GM23248 (cell line): ENCODE measurements at regions not wholly inside any gene's neighbourhood (a gene's known extent, or its start where the extent isn't known, plus 50 kb on each side); places are given as distances from the start of the nearest gene placed in this dataset.
A peak's percentile ranks its signal among the peaks of the same experiment; 100 is the strongest.

ENCODE experiments used
- DNase-seq: peaks from one replicate; pipeline ENCODE4 v3.0.0-alpha.2; 2015
- H2AFZ ChIP-seq: fragments of 200-600 bp; sonication (generic); 2 replicates; pipeline ENCODE4 v1.6.1; 2016; ENCODE audit warnings: antibody characterized with exemption
- H3F3A ChIP-seq: fragments of 200-600 bp; sonication (generic); 2 replicates; pipeline ENCODE4 v1.6.1; 2016; ENCODE audit warnings: mild to moderate bottlenecking, antibody characterized with exemption, mixed run types; ENCODE audit not compliant: insufficient read depth
- H3K27ac ChIP-seq: fragments of 200-600 bp; sonication (generic); 2 replicates; pipeline ENCODE4 v1.5.1; 2016; ENCODE audit warnings: mild to moderate bottlenecking
- H3K27me3 ChIP-seq: fragments of 200-600 bp; sonication (generic); replicated peaks from 2 replicates; pipeline ENCODE4 v1.6.1; 2016; ENCODE audit warnings: mild to moderate bottlenecking; ENCODE audit not compliant: insufficient read depth
- H3K36me3 ChIP-seq: fragments of 200-600 bp; sonication (generic); 2 replicates; pipeline ENCODE4 v1.6.1; 2016; ENCODE audit warnings: low read depth, mild to moderate bottlenecking
- H3K4me1 ChIP-seq: fragments of 200-600 bp; sonication (generic); 2 replicates; pipeline ENCODE4 v1.6.1; 2016; ENCODE audit warnings: mild to moderate bottlenecking; ENCODE audit not compliant: insufficient read depth
- H3K4me2 ChIP-seq: fragments of 200-600 bp; sonication (generic); one replicate; pipeline ENCODE4 v1.6.1; 2016; ENCODE audit warnings: mild to moderate bottlenecking; ENCODE audit not compliant: unreplicated experiment
- H3K4me3 ChIP-seq: fragments of 200-600 bp; sonication (generic); 2 replicates; pipeline ENCODE4 v1.5.1; 2016; ENCODE audit warnings: mild to moderate bottlenecking
- H3K79me2 ChIP-seq: fragments of 200-600 bp; sonication (generic); 2 replicates; pipeline ENCODE4 v1.6.1; 2016; ENCODE audit warnings: mild to moderate bottlenecking; ENCODE audit not compliant: insufficient read depth
- H3K9ac ChIP-seq: fragments of 200-600 bp; sonication (generic); 2 replicates; pipeline ENCODE4 v1.6.1; 2016; ENCODE audit warnings: mild to moderate bottlenecking
- H3K9me2 ChIP-seq: fragments of 200-600 bp; sonication (generic); 2 replicates; pipeline ENCODE4 v1.6.1; 2016; ENCODE audit warnings: mixed run types, mild to moderate bottlenecking, moderate library complexity; ENCODE audit not compliant: insufficient read depth
- H3K9me3 ChIP-seq: fragments of 200-600 bp; sonication (generic); one replicate; pipeline ENCODE4 v1.6.1; 2017; ENCODE audit warnings: low read depth
- H4K20me1 ChIP-seq: fragments of 200-600 bp; sonication (generic); 2 replicates; pipeline ENCODE4 v1.6.0; 2016; ENCODE audit not compliant: insufficient read depth
- EZH2 ChIP-seq: fragments of 200-600 bp; sonication (generic); IDR thresholded peaks from 2 replicates; pipeline ENCODE4 v1.6.1; 2018; ENCODE audit warnings: antibody characterized with exemption, mild to moderate bottlenecking; ENCODE audit not compliant: insufficient read depth, poor library complexity, severe bottlenecking
- EZH2phosphoT487 ChIP-seq: fragments of 200-600 bp; sonication (generic); IDR thresholded peaks from 2 replicates; pipeline ENCODE4 v1.6.1; 2018; ENCODE audit warnings: antibody characterized with exemption, moderate library complexity, mild to moderate bottlenecking, low read depth; ENCODE audit not compliant: insufficient read depth
- WGBS, 2 experiments: methylation state at CpG; one replicate each; pipeline ENCODE4 v1.1.6; 2015 to 2017; ENCODE audit warnings: low lambda C conversion rate in 2 of 2, low coverage in 1 of 2; ENCODE audit errors: missing lambda C conversion rate in 2 of 2; 5-methylcytosine and 5-hydroxymethylcytosine counted together
- in situ Hi-C: fragments of 300-500 bp; cut with MboI; formaldehyde crosslinking; loops from 2 replicates; pipeline ENCODE4 v1.15.0; 2020

DNA sequence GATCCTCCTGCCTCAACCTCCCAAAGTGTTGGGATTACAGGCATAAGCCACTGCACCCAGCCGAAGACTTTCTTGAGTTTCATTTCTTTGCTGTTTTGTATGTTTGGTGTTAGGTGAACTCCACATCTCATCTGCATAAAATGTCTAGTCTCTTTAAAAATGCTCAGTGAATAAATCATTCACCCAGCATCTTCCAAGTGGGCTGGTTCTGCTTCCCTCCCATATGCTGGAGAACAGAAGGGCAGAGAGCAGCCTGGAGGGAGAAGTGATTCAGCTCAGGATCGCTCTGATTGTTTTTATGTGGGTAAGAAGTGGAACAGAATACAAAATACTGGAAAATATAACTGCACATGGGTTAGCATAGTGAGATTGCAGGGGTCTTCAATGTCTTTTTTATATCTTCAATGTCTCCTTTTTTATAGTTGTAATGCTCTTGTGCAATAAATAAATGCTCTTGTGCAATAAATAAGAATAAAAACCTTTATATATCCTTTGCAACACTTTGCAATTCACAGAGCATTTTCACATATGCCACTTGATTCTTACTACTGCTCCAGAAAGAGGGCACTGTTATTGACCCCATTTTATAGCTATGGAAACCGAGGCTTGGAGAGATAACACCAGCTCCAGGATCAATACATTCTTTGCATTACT is 253.0 kb upstream of the NCKAP5 start:
- Histone ChIP-seq H3K79me2 (no peaks in the 10 kb centered on the region), H3K9me2 (no peaks in the 10 kb centered on the region), H3K4me1 (peaks cover 44% of the 10 kb centered on the region), H3K9ac (no peak overlapping the region), H3K27ac (0 out of 2 replicates have a peak overlapping the region, but pooled peaks have one; percentile 6), H4K20me1 (no peaks in the 10 kb centered on the region), H3K4me2 (peak overlapping the region; percentile 12), H3K36me3 (no peaks in the 10 kb centered on the region), H3K27me3 (no peaks in the 10 kb centered on the region), H3K9me3 (no peaks in the 10 kb centered on the region), H3F3A (peaks cover 40% of the 10 kb centered on the region), H3K4me3 (no peak overlapping the region), H2AFZ (no peak overlapping the region)
- TF ChIP-seq EZH2phosphoT487 (no peak), EZH2 (no peak)
- in situ Hi-C loops, result no loop called here
- WGBS, 2 experiments, result 56 to 65% methylated on average over 3 of the region's 3 CpGs
- peak; percentile 75 for DNase-seq

- 92 to 93% methylated on average over 10 of the region's 10 CpGs for WGBS, 2 experiments
- Histone ChIP-seq H3K9ac (no peak overlapping the region), H3F3A (peaks cover 28% of the 10 kb centered on the region), H3K4me3 (no peak overlapping the region), H3K27me3 (no peaks in the 10 kb centered on the region), H3K79me2 (no peaks in the 10 kb centered on the region), H3K9me3 (no peaks in the 10 kb centered on the region), H3K36me3 (no peaks in the 10 kb centered on the region), H4K20me1 (no peaks in the 10 kb centered on the region), H3K4me2 (no peak overlapping the region), H3K4me1 (peaks cover 30% of the 10 kb centered on the region), H3K27ac (no peak overlapping the region), H3K9me2 (no peaks in the 10 kb centered on the region), H2AFZ (no peak overlapping the region)
- in situ Hi-C loops, result no loop called here
- no peak for DNase-seq
- no peak for TF ChIP-seq EZH2
- TF ChIP-seq EZH2phosphoT487, result no peak
Observed at GRCh38 chr2:133822517-133823225, 254.4 kb upstream of the NCKAP5 start.

GRCh38 chr2:133823226-133823550 is 254.9 kb upstream of the NCKAP5 start:
- in situ Hi-C loops, result no loop called here
- Histone ChIP-seq H2AFZ (no peak overlapping the region), H3K9ac (no peak overlapping the region), H3K27me3 (no peaks in the 10 kb centered on the region), H3K79me2 (no peaks in the 10 kb centered on the region), H3K9me3 (no peaks in the 10 kb centered on the region), H3K4me3 (no peak overlapping the region), H3K36me3 (no peaks in the 10 kb centered on the region), H3F3A (peaks cover 25% of the 10 kb centered on the region), H4K20me1 (no peaks in the 10 kb centered on the region), H3K4me2 (no peak overlapping the region), H3K9me2 (no peaks in the 10 kb centered on the region), H3K27ac (no peak overlapping the region), H3K4me1 (peaks cover 27% of the 10 kb centered on the region)
- no peak for TF ChIP-seq EZH2phosphoT487
- TF ChIP-seq EZH2, result no peak
- 66 to 68% methylated on average over 3 of the region's 3 CpGs for WGBS, 2 experiments
- no peak for DNase-seq

DNA sequence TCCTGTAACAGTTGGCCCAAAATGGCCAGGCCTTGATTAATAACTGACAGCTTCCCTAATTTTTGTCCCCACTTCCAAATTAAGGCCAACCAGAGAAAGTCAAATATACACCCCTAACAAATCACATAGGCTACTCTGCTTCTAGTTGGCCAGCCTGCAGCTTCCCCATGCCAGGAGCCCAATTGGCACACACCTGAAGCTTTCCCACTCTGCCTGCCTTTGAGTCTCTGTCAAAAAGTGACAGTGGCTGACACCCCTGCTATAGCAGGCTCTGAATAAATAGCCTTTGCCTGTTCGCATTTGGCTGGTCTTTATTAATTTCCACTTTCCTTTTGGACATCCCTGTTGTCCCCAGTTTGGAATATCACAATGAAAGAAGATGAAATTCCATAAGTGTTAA is 256.6 kb upstream of the NCKAP5 start:
- in situ Hi-C loops, result loop anchor here (25.0 kb wide), 1 partner anchor 1288 kb away; no protein-coding TSS in a partner anchor

More for the DNA sequence above, 256.6 kb upstream of the NCKAP5 start:
- Histone ChIP-seq H3K27ac (no peak overlapping the region), H3K9me2 (no peaks in the 10 kb centered on the region), H4K20me1 (no peaks in the 10 kb centered on the region), H2AFZ (no peak overlapping the region), H3K9me3 (no peaks in the 10 kb centered on the region), H3K27me3 (no peaks in the 10 kb centered on the region), H3K4me1 (peaks cover 16% of the 10 kb centered on the region), H3K9ac (no peak overlapping the region), H3K36me3 (no peaks in the 10 kb centered on the region), H3K4me3 (no peak overlapping the region), H3K4me2 (no peak overlapping the region), H3F3A (peaks cover 18% of the 10 kb centered on the region), H3K79me2 (no peaks in the 10 kb centered on the region)
- TF ChIP-seq EZH2, result no peak
- WGBS, 2 experiments, result 84 to 89% methylated on average over 1 of the region's 1 CpG
- DNase-seq, result no peak
